ENCODE measurements at regions not wholly inside any gene's neighbourhood (a gene's known extent, or its start where the extent isn't known, plus 50 kb on each side); places are given as distances from the start of the nearest gene placed in this dataset.

GRCh38 chr2:527581-527980 lies 149.6 kb downstream of the TMEM18 start:
- DNase-seq (ENCODE audit: extremely low read depth, low read depth) = no peak
- no peak for TF ChIP-seq CTCF (IDR thresholded peaks at IDR 0.05; ENCODE audit: low read depth, low read length)

DNA sequence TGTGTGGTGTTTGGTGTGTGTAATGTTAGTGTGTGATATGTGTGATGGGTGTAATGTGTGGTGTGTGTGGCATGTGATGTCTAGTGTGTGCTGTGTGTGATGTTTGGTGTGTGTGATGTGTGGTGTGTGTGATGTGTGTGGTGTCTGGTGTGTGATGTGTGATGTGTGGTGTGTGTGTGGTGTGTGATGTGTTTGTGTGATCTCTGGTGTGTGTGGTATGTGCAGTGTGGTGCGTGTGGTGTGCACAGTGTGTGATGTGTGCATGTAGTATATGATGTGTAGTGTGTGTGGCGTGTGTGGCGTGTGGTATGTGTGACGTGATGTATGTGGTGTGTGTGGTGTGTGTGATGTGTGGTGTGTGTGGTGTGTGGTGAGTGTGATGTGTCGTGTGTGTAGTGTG lies 150.3 kb downstream of the TMEM18 start:
- no peak for TF ChIP-seq CTCF (IDR thresholded peaks at IDR 0.05; ENCODE audit: low read depth, low read length)
- no peak for DNase-seq (ENCODE audit: extremely low read depth, low read depth)

DNA sequence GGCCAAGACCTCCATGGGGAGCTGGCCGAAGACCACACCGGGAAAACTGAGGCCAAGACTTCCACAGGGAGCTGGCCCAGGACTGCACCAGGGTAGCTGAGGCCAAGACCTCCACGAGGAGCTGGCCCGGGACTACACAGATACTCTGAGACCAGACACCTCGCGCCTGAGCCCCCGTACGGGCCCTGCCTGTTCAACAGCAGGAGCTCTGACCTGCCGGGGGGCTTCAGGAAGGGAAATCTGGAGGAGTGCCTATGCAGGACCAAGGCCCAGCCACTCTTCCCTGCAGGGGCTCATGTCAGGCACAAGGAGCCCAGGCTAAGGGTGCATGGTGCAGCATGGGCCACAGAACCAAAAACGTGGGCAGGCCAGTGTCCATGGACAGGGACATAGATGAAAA lies 151.6 kb downstream of the TMEM18 start:
- DNase-seq (ENCODE audit: extremely low read depth, low read depth) = no peak
- no peak for TF ChIP-seq CTCF (IDR thresholded peaks at IDR 0.05; ENCODE audit: low read depth, low read length)

- TF ChIP-seq CTCF (IDR thresholded peaks at IDR 0.05; ENCODE audit: low read depth, low read length) = no peak
- DNase-seq (ENCODE audit: extremely low read depth, low read depth) = no peak
Observed at GRCh38 chr2:525021-525420, 152.2 kb downstream of the TMEM18 start.

DNA sequence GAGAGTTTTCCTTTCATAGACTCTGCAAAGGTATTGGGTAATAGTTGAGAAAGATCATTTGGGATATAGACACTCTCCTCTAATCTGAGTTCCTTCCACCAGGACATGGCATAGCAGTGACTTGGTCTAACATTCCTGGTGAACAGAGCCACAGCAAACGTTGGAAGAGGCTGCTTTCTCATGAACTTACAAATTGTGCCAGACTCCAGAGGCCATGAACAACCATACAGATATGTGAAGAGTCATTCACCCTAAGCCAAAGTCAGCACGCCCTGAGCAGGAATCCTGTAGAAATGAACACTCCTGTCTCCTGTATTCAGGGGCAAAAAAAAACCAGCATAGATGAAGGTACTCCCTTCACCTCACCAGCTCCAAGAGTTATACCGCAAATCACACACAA lies 152.8 kb downstream of the TMEM18 start:
- TF ChIP-seq CTCF (IDR thresholded peaks at IDR 0.05; ENCODE audit: low read depth, low read length) = no peak
- no peak for DNase-seq (ENCODE audit: extremely low read depth, low read depth)

- TF ChIP-seq CTCF (IDR thresholded peaks at IDR 0.05; ENCODE audit: low read depth, low read length) = no peak
- no peak for DNase-seq (ENCODE audit: extremely low read depth, low read depth)
Observed at GRCh38 chr2:523698-524270, 153.4 kb downstream of the TMEM18 start.

DNA sequence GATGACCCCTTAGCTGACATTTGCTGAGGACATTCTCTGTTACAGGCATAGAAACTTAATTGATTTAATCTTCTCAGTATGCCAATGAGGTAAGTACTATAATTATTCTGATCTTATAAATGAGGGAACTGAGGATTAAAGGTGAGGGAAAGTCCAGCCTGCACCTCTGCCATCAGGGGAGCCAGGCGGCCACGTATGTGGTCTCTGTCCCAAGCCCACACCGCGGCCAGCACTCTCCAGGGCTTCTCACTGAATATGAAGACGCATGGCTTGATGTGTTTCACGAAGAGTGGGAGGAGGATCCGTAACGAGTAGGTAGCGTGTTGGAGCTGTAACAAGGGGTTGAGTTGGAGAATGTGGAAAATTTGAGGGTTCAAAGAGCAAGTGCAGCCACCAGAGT lies 154.4 kb downstream of the TMEM18 start:
- TF ChIP-seq CTCF (IDR thresholded peaks at IDR 0.05; ENCODE audit: low read depth, low read length) = no peak
- no peak for DNase-seq (ENCODE audit: extremely low read depth, low read depth)
